ENCODE measurements at regions not wholly inside any gene's neighbourhood (a gene's known extent, or its start where the extent isn't known, plus 50 kb on each side); places are given as distances from the start of the nearest gene placed in this dataset.

DNA sequence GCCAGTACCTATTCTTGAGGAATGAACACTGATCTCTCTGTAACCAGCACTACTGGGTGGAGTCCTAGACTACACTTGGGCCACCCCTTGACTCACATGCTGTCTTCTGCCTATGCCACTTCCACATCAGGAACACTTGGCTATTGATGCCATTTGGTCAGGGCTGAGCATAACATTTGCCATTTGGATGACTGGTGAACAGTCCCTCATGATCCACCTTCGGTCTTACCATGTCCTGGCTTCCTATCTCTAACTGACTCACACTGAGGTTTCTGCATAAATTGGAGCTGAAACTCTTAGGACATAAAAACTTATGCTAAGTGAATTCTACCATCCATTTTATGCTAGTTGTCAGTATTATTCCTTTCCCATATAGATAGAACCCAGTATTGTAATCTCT lies 91.7 kb upstream of the PELI2 start:
- H3K27ac Mint-ChIP-seq, result no peak overlapping the region
- Histone ChIP-seq H3K4me1 (ENCODE audit: control insufficient read depth, insufficient read depth, low read length, poor library complexity, severe bottlenecking) (no peaks in the 10 kb centered on the region), H3K27me3 (ENCODE audit: control insufficient read depth, insufficient read depth, low read length) (peaks cover 12% of the 10 kb centered on the region), H3K4me3 (ENCODE audit: low read depth, low read length) (no peak overlapping the region), H3K27ac (ENCODE audit: insufficient read depth, low read length, poor library complexity, severe bottlenecking) (no peak overlapping the region), H3K9me3 (ENCODE audit: control insufficient read depth in 2 of 2, low read length in 2 of 2) (no peaks in the 10 kb centered on the region), H3K36me3 (ENCODE audit: control insufficient read depth, insufficient read depth, low read length) (no peaks in the 10 kb centered on the region)
- H3K4me3 Mint-ChIP-seq, result no peak overlapping the region
- H3K4me1 Mint-ChIP-seq, result peaks cover 0 to 2% (median 0%) of the 10 kb centered on the region in 4 donors
- DNase-seq (no peak), ATAC-seq (ENCODE audit: low read depth in 2 of 2) (no peak)
- peaks cover 24% of the 10 kb centered on the region for H3K27me3 Mint-ChIP-seq
- H3K36me3 Mint-ChIP-seq, result no peaks in the 10 kb centered on the region
- peaks cover 0 to 12% (median 0%) of the 10 kb centered on the region in 7 donors for H3K9me3 Mint-ChIP-seq

DNA sequence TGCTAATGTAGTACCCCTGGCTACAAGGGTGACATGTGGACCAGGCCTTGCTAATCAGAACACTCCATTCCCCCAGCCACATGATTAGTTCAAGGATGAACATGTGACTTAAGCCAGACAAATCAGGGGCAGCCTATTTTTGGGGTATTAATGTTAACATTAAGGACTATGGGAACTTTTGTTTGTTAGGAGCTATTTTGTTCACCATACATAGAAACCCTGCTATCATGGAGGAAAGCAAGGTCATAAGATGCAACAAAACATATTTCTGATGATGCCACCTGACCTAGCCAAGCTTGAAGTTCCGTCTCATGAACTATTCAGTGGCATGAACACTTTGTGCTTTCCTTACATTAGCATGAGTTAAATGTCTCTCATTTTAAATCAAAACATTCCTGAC lies 90.8 kb upstream of the PELI2 start:
- no peak for ATAC-seq (ENCODE audit: low read depth in 2 of 2)
- H3K4me3 Mint-ChIP-seq, result no peak overlapping the region
- Histone ChIP-seq H3K36me3 (ENCODE audit: control insufficient read depth, insufficient read depth, low read length) (no peaks in the 10 kb centered on the region), H3K9me3 (ENCODE audit: control insufficient read depth in 2 of 2, low read length in 2 of 2) (no peaks in the 10 kb centered on the region), H3K27me3 (ENCODE audit: control insufficient read depth, insufficient read depth, low read length) (peaks cover 12% of the 10 kb centered on the region), H3K4me1 (ENCODE audit: control insufficient read depth, insufficient read depth, low read length, poor library complexity, severe bottlenecking) (no peaks in the 10 kb centered on the region), H3K4me3 (ENCODE audit: low read depth, low read length) (no peak overlapping the region), H3K27ac (ENCODE audit: insufficient read depth, low read length, poor library complexity, severe bottlenecking) (no peak overlapping the region)
- no peak for DNase-seq
- no peaks in the 10 kb centered on the region for H3K4me1 Mint-ChIP-seq
- H3K36me3 Mint-ChIP-seq, result no peaks in the 10 kb centered on the region
- peaks cover 15% of the 10 kb centered on the region for H3K27me3 Mint-ChIP-seq
- H3K27ac Mint-ChIP-seq, result no peak overlapping the region
- peaks cover 0 to 5% (median 0%) of the 10 kb centered on the region in 7 donors for H3K9me3 Mint-ChIP-seq

DNA sequence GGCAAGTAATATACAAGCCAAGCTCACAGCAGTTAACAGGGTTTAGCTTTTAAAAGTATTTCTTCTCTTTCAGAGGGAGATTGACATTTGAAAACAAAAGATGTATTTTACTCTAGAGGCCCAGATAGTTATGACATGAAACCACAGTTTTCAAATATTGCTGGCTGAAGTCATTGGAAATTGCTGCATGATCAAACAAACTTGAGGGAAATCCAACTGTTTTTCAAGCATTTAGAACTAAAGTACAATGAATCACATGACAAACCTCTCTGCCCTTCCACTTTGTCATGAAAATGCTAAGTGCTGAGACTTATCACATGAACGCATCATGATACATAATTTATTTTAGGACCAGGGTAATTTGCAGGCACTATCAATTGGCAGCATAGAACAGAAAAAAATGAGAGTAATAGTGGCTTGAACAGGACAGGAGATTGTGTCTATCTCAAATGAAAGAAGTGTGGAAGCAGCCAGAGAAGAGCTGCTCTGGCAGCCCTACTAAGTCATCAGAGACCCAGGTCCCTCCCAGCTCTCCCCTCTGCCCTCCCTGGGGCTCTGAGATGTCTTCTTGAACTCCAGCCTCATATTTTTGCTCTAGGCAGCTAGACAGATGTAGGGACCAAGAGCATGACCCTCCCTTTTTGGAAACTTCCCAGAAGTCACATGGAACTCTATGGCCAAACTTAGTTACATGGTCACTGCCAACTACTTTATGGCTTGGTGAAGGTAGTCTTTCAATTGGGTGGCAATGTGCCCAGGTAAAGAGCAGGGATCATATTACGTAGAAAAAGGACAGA lies 90.1 kb upstream of the PELI2 start:
- no peaks in the 10 kb centered on the region for H3K36me3 ChIP-seq (ENCODE audit: control insufficient read depth, insufficient read depth, low read length)
- no peak overlapping the region for H3K4me3 Mint-ChIP-seq
- DNase-seq (no peak), ATAC-seq (ENCODE audit: low read depth in 2 of 2) (no peak)
- no peak overlapping the region for H3K27ac ChIP-seq (ENCODE audit: insufficient read depth, low read length, poor library complexity, severe bottlenecking)
- no peak overlapping the region for H3K4me3 ChIP-seq (ENCODE audit: low read depth, low read length)
- no peaks in the 10 kb centered on the region for H3K4me1 ChIP-seq (ENCODE audit: control insufficient read depth, insufficient read depth, low read length, poor library complexity, severe bottlenecking)
- peaks cover 12% of the 10 kb centered on the region for H3K27me3 ChIP-seq (ENCODE audit: control insufficient read depth, insufficient read depth, low read length)
- H3K27ac Mint-ChIP-seq, result no peak overlapping the region
- no peaks in the 10 kb centered on the region for H3K36me3 Mint-ChIP-seq
- no peaks in the 10 kb centered on the region for H3K9me3 ChIP-seq (ENCODE audit: control insufficient read depth in 2 of 2, low read length in 2 of 2)
- H3K27me3 Mint-ChIP-seq, result peaks cover 16% of the 10 kb centered on the region
- H3K4me1 Mint-ChIP-seq, result no peaks in the 10 kb centered on the region
- H3K9me3 Mint-ChIP-seq, result peaks cover 0 to 5% (median 0%) of the 10 kb centered on the region in 7 donors

DNA sequence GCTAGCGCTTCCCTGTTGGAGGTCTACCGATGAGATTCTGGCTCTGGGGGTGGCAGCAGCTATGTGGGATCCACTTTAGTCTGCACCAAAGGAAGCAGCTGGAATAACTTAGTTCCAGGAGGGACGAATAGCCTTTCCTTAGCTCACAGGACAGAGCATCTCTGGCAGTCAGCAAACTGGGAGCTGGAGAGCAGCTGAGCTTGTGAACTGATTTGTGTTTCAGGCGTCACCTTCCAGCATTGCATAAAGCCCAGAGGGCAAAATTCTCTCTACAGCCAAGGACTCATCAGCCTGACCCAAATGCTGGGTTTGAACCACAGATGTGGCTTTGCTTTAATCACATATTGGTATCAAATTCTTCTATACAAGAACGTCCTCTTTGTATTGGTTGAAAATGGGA lies 81.9 kb upstream of the PELI2 start:
- no peaks in the 10 kb centered on the region for H3K4me1 Mint-ChIP-seq
- peaks cover 8% of the 10 kb centered on the region for H3K27me3 Mint-ChIP-seq
- no peak for DNase-seq
- no peak overlapping the region for H3K4me3 ChIP-seq (ENCODE audit: low read depth, low read length)
- no peaks in the 10 kb centered on the region for H3K36me3 ChIP-seq (ENCODE audit: control insufficient read depth, insufficient read depth, low read length)
- no peak overlapping the region for H3K4me3 Mint-ChIP-seq
- no peak overlapping the region for H3K27ac Mint-ChIP-seq
- H3K27me3 ChIP-seq (ENCODE audit: control insufficient read depth, insufficient read depth, low read length), result no peaks in the 10 kb centered on the region
- H3K9me3 Mint-ChIP-seq, result no peaks in the 10 kb centered on the region
- ATAC-seq (ENCODE audit: low read depth in 2 of 2), result no peak
- H3K27ac ChIP-seq (ENCODE audit: insufficient read depth, low read length, poor library complexity, severe bottlenecking), result no peak overlapping the region
- no peaks in the 10 kb centered on the region for H3K9me3 ChIP-seq (ENCODE audit: control insufficient read depth in 2 of 2, low read length in 2 of 2)
- H3K36me3 Mint-ChIP-seq, result no peaks in the 10 kb centered on the region
- no peaks in the 10 kb centered on the region for H3K4me1 ChIP-seq (ENCODE audit: control insufficient read depth, insufficient read depth, low read length, poor library complexity, severe bottlenecking)

DNA sequence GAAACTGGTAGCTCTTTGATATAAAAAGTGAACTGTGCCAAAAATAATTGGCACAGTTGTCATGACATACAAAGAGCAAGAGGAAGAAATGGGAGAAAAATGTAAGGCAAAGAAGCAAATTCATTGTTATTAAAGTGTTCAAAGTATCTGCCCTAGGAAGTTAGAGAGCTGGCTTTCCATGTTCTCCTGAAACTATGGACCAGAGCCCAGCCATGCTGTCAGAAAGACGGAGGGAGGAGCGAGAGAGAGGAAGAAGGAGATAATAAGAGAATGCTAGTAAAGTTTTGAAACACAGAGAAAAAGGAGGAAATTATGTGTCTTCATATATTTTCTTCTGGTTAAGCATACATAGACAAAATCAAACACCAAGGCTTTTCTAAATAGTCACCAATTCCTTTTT lies 78.1 kb upstream of the PELI2 start:
- no peaks in the 10 kb centered on the region for H3K9me3 ChIP-seq (ENCODE audit: control insufficient read depth in 2 of 2, low read length in 2 of 2)
- no peaks in the 10 kb centered on the region for H3K27me3 ChIP-seq (ENCODE audit: control insufficient read depth, insufficient read depth, low read length)
- H3K27me3 Mint-ChIP-seq, result peaks cover 4% of the 10 kb centered on the region
- no peaks in the 10 kb centered on the region for H3K4me1 ChIP-seq (ENCODE audit: control insufficient read depth, insufficient read depth, low read length, poor library complexity, severe bottlenecking)
- H3K4me3 Mint-ChIP-seq, result no peak overlapping the region
- no peaks in the 10 kb centered on the region for H3K4me1 Mint-ChIP-seq
- H3K27ac ChIP-seq (ENCODE audit: insufficient read depth, low read length, poor library complexity, severe bottlenecking), result no peak overlapping the region
- DNase-seq, result no peak
- no peak overlapping the region for H3K4me3 ChIP-seq (ENCODE audit: low read depth, low read length)
- no peak overlapping the region for H3K27ac Mint-ChIP-seq
- ATAC-seq (ENCODE audit: low read depth in 2 of 2), result no peak
- no peaks in the 10 kb centered on the region for H3K36me3 Mint-ChIP-seq
- H3K9me3 Mint-ChIP-seq, result no peaks in the 10 kb centered on the region
- H3K36me3 ChIP-seq (ENCODE audit: control insufficient read depth, insufficient read depth, low read length), result no peaks in the 10 kb centered on the region

DNA sequence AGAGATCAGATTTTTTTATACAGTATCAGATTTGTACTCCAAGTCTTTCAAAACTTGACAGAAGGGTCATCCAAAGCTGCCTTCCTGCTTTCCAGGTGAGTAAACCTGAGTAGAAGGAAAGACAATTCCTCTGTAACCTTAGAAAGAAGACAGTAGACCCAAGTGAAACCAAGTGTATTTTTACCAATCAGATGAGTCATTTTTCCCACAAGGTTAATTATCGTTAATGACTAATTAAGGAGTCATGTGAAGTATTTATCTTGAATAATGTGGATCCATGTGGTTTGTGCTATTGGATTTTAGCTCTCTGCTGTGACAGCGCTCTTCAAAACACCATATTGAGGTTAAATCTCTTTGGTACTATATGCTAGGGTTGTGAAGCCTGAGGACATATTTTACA lies 74.0 kb upstream of the PELI2 start:
- no peaks in the 10 kb centered on the region for H3K9me3 Mint-ChIP-seq
- ATAC-seq (ENCODE audit: low read depth in 2 of 2) (no peak), DNase-seq (no peak)
- H3K27ac Mint-ChIP-seq, result no peak overlapping the region
- Histone ChIP-seq H3K36me3 (ENCODE audit: control insufficient read depth, insufficient read depth, low read length) (no peaks in the 10 kb centered on the region), H3K9me3 (ENCODE audit: control insufficient read depth in 2 of 2, low read length in 2 of 2) (no peaks in the 10 kb centered on the region), H3K4me1 (ENCODE audit: control insufficient read depth, insufficient read depth, low read length, poor library complexity, severe bottlenecking) (no peaks in the 10 kb centered on the region), H3K27ac (ENCODE audit: insufficient read depth, low read length, poor library complexity, severe bottlenecking) (no peak overlapping the region), H3K4me3 (ENCODE audit: low read depth, low read length) (no peak overlapping the region), H3K27me3 (ENCODE audit: control insufficient read depth, insufficient read depth, low read length) (peaks cover 2% of the 10 kb centered on the region)
- peaks cover 4% of the 10 kb centered on the region for H3K27me3 Mint-ChIP-seq
- no peaks in the 10 kb centered on the region for H3K36me3 Mint-ChIP-seq
- H3K4me3 Mint-ChIP-seq, result no peak overlapping the region
- H3K4me1 Mint-ChIP-seq, result no peaks in the 10 kb centered on the region

DNA sequence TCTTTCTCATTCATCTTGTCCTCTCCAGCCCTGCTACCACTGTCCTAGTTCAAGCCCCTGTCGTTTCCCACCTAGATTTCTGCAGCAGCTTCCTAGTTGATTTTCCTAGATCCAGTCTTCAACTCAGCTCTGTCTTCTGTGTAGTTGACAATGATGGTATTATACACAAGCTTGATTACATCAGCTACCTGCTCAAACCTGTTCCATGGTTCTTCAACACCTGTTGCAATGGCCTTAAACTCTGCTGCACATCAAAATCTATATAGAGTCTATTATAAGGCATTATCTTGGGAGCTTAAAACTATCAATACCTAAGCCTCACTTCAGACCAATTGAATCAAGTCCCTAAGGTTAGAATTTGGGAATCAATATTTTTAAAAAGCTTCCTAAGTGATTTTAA lies 71.7 kb upstream of the PELI2 start:
- Mint-ChIP-seq H3K36me3 (no peaks in the 10 kb centered on the region), H3K4me1 (no peaks in the 10 kb centered on the region), H3K4me3 (no peak overlapping the region), H3K27ac (no peak overlapping the region), H3K9me3 (no peaks in the 10 kb centered on the region), H3K27me3 (peaks cover 4% of the 10 kb centered on the region)
- ATAC-seq (ENCODE audit: low read depth in 2 of 2) (no peak), DNase-seq (no peak)
- H3K27me3 ChIP-seq (ENCODE audit: control insufficient read depth, insufficient read depth, low read length), result peaks cover 6% of the 10 kb centered on the region
- no peaks in the 10 kb centered on the region for H3K9me3 ChIP-seq (ENCODE audit: control insufficient read depth in 2 of 2, low read length in 2 of 2)
- H3K36me3 ChIP-seq (ENCODE audit: control insufficient read depth, insufficient read depth, low read length), result no peaks in the 10 kb centered on the region
- H3K4me1 ChIP-seq (ENCODE audit: control insufficient read depth, insufficient read depth, low read length, poor library complexity, severe bottlenecking), result no peaks in the 10 kb centered on the region
- no peak overlapping the region for H3K27ac ChIP-seq (ENCODE audit: insufficient read depth, low read length, poor library complexity, severe bottlenecking)
- H3K4me3 ChIP-seq (ENCODE audit: low read depth, low read length), result no peak overlapping the region

DNA sequence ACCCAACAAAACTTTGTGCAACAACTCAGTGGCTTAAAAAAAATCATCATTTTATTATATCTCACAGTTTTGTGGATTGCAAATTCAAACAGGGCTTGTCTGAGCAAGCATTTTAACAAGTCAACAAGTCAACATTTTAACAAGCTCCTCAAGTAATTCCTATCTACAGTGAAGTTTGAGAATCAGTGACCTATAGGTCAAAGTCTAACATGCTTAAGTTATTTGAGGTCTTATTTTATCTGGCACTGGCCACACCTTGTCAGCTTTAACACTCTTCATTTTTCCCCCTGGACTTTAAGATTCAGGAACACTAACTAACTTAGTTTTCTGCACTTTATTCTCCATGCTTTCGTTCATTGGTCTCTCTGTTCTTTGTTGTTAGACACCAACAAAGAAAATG lies 71.2 kb upstream of the PELI2 start:
- peaks cover 8% of the 10 kb centered on the region for H3K27me3 Mint-ChIP-seq
- DNase-seq (no peak), ATAC-seq (ENCODE audit: low read depth in 2 of 2) (no peak)
- H3K27ac Mint-ChIP-seq, result no peak overlapping the region
- H3K9me3 Mint-ChIP-seq, result no peaks in the 10 kb centered on the region
- no peaks in the 10 kb centered on the region for H3K4me1 ChIP-seq (ENCODE audit: control insufficient read depth, insufficient read depth, low read length, poor library complexity, severe bottlenecking)
- H3K36me3 ChIP-seq (ENCODE audit: control insufficient read depth, insufficient read depth, low read length), result no peaks in the 10 kb centered on the region
- H3K4me3 Mint-ChIP-seq, result no peak overlapping the region
- H3K27me3 ChIP-seq (ENCODE audit: control insufficient read depth, insufficient read depth, low read length), result peaks cover 6% of the 10 kb centered on the region
- H3K4me1 Mint-ChIP-seq, result no peaks in the 10 kb centered on the region
- no peak overlapping the region for H3K27ac ChIP-seq (ENCODE audit: insufficient read depth, low read length, poor library complexity, severe bottlenecking)
- H3K4me3 ChIP-seq (ENCODE audit: low read depth, low read length), result no peak overlapping the region
- no peaks in the 10 kb centered on the region for H3K36me3 Mint-ChIP-seq
- H3K9me3 ChIP-seq (ENCODE audit: control insufficient read depth in 2 of 2, low read length in 2 of 2), result no peaks in the 10 kb centered on the region
